GM21390 (cell line): ENCODE measurements at regions not wholly inside any gene's neighbourhood (a gene's known extent, or its start where the extent isn't known, plus 50 kb on each side); places are given as distances from the start of the nearest gene placed in this dataset.

Experiments
- ATAC-seq: cut with Tn5 transposase; IDR thresholded peaks from one replicate; pipeline ENCODE4 v1.9.1; 2021; ENCODE audit not compliant: unreplicated experiment

DNA sequence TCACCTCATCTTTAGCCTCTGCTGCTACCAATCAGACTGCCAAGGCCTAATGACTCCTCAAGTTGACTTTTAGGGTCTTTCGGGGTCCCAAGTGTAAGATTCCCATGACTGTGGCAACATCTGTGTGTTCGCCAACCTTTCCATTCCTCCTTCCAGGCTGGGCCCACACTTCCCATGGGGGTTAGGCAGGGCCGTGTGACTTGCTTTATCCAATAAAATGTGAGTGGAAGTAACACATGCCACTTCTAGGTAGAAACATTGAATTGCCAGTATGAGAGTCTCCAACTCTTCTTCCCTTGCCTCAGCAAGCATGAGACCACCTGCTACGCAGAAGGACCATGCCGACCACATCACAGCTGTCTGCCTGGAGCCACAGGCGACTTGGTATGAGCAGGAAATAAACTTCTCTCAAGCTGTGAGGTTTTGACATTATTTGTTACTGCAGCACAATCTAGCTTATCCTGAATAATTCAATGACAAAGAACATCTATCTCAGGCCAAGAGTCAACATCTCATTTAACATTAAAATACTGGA, 190.4 kb upstream of the IER5L start:
- ATAC-seq: no peak

DNA sequence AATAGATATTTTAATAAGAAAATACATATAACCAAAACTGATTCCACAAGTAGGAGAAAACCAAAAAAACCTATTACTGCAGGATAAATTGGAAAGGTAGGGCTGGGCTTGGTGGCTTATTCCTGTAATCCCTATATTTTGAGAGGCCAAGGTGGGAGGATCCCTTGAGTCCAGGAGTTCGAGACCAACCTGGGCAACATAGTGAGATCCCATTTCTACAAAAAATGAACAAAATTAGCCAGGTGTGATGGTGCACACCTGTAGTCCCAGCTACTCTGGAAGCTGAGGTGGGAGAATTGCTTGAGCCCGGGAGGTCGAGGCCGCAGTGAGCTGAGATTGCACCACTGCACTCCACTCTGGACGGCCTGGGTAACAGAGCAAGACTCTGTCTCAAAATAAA, 189.2 kb upstream of the IER5L start:
- no peak for ATAC-seq

DNA sequence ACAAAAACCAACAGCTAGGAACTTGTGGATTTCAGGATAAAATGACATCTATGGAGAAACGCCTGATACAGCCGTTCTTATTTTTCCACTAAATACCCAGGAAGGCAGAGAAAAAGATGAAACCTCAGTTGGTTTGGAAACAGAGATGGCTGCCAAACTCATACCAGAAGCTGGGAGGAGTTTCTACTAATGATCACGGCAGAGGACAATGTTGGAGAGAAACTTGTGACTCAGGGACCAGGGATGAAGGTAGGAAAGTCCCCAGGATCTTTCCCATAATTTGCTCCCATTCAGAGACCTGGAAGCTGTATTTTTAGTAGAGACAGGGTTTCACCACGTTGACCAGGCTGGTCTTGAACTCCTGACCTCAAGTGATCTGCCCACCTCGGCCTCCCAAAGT, 187.1 kb upstream of the IER5L start:
- ATAC-seq: no peak

- no peak for ATAC-seq
Measured at GRCh38 chr9:129363216-129363873, 185.3 kb upstream of the IER5L start.

DNA sequence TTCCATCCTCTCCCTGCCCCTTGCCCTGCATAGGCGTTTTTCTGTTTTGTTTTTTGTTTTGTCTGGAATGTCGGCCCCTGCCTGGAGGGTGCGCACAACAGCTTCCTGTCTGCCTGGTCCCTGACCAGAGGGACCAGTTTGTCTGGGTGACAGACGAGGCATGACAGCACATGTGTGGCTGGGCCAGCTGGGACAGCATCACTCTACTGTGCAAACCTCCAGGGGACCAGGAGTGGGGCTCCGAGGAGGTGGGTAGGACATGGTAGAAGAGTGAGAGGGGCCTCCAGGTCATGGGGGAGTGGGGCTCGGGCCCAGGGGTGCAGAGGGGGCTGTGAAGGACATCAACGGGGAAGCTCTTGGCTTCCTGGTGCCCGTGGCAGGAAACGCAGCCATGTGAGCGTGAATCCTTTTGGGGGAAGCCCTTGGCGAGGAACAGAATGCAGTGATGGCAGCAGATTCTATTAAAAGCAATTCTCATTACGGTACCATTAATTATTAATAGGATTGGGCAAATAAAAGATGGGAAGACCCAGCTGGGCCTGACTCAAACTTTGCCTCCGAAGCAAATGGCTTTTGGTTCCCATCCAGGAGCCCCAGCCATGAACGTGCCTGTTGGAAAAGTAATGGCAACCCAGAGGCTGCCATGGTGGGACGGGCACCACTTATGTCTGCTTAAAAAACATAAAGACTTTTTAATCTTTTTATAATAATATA, 184.4 kb upstream of the IER5L start:
- no peak for ATAC-seq

DNA sequence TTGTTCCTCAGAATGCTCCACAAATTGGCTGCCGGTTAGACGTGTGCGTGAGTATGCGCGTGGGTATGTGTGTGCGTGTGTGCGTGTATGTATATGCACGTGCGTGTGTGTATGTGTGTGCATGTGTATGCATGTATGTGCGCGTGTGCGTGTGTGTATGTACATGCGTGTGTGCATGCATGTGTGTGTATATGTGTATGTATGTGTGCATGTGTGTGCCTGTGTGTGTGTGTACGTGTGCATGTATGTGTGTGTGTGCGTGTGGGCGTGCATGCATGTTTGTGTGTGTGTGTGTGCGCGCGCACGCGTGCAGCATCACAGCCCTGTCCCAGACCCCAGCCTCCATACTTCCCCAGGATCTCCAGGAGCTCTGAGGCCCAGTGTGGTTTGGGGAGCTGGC, 183.1 kb upstream of the IER5L start:
- ATAC-seq: no peak

GRCh38 chr9:129359916-129360536, 182.0 kb upstream of the IER5L start:
- no peak for ATAC-seq

DNA sequence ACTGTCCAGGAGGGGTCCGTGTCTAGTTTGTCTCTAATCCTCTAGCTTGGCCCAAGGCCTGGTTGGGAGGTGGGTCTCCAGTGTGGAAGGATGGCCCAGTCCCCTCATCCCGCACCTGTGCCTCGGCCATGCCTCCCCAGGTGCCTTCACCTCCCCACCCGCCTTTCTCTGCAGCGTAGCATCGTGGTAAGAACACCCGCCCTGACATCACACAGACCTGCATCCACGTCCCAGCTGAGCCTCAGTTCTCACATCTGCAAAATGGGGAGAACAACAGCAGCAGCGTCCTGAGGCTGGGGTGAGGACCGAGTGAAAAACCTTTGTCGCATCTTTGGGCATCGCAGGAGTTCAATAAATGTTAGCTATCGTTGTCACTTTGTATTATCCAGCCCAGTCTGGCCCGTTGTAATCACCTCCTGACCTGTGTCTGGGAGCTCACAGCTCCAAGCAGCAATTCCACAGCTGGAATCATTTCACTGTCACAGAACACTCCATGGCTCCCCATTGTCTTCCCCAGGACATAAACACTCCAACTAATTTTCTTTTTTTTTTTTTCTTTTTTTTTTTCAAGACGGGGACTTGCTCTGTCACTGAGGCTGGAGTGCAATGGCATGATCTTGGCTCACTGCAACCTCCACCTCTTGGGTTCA, 181.2 kb upstream of the IER5L start:
- no peak for ATAC-seq

GRCh38 chr9:129358621-129359154, 180.6 kb upstream of the IER5L start:
- no peak for ATAC-seq

GRCh38 chr9:129357773-129358245, 179.7 kb upstream of the IER5L start:
- ATAC-seq: no peak

GRCh38 chr9:129356871-129357772, 179.1 kb upstream of the IER5L start:
- ATAC-seq: no peak

- ATAC-seq: no peak
Measured at GRCh38 chr9:129355631-129356030, 177.6 kb upstream of the IER5L start.

GRCh38 chr9:129354498-129354897, 176.4 kb upstream of the IER5L start:
- ATAC-seq: no peak

DNA sequence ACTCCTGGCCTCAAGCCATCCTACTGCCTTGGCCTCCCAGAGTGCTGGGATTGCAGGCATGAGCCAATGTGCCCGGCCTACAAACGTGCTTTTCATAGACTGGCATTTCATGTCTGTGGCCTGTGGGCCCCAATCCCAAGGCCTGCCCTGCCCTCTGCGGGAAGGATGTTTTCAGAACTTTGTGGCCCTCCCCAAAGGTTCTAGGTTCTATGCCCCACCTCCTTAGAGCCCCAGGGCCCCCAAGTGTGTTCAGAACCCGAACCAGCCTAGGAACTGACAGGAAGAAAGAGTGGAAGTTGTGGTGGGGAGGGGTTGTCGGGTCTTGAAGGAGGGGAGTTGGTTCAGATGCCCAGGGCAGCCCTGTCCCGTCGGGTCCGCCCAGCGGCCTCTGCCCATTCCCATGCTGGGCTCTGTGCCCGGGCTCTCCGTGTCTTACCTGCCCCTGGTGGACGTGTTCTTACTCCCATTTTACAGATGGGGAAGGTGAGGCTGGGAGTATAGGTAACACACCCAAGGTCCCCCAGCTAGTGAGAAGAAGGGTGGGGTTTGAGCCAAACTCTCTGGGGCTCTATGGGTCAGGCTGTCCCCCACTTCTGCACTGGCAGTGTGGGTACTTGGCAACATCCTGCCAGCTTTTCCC, 175.8 kb upstream of the IER5L start:
- no peak for ATAC-seq

DNA sequence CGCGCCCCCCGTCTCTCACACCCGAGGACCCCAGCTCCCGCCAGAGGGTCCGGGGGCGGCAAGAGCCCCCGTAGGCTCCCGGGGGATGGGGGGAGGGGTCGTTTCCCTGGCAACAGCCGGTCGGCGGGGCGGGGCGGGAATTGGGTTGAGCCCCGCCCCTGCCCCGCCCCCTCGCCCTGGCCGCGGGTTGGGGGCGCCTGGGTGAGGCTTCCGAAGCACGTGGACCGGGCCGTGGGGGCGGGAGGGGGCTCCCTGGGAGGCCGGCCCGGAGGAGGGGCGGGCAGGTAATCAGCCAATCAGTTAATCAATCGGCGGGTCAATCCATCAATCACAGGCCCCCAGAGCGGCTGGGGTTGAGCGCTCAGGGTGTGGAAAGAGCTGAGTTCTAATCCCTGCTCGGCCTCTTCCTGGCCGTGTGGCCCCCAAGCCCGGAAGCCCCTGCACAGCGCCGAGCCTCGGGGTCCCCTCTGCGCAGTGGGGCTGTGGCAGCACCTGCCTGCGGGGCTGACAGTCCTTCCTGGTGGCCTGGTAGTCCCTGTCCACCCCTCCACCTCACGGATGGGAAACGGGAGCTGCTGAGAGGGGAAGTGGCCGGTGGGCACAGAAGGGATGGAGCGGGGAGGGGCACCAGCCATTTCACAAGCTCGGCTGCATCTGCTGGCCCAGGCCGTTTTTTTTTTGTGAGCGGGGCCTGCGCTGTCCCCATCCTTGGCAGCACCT, 174.2 kb upstream of the IER5L start:
- ATAC-seq: no peak

DNA sequence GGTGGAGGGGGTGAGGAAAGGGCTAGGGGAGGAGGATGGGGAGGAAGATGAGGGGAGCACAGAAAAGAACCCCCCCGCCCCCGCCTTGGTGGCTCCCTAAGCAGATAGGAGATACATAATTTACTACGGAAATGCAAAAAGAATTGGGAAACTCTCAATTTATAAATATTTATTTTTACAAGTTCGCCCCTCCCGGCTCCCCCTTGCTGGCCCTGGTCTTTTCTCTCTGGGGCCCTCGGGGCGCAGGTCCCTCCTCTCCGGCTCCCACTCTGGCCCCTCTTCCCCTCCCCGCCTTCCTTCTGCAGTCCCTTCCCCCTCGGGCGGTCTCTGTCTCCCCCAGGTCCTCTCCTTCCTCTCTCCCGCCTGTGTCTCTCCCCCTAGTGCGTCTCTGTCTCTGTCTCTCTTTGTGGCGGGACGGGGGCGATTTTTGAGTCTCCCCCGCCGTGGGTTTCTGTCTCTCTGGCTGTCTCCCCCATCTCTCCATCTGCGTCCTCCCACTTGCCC, 173.6 kb upstream of the IER5L start:
- no peak for ATAC-seq

- no peak for ATAC-seq
Measured at GRCh38 chr9:129351058-129351641, 173.1 kb upstream of the IER5L start.

DNA sequence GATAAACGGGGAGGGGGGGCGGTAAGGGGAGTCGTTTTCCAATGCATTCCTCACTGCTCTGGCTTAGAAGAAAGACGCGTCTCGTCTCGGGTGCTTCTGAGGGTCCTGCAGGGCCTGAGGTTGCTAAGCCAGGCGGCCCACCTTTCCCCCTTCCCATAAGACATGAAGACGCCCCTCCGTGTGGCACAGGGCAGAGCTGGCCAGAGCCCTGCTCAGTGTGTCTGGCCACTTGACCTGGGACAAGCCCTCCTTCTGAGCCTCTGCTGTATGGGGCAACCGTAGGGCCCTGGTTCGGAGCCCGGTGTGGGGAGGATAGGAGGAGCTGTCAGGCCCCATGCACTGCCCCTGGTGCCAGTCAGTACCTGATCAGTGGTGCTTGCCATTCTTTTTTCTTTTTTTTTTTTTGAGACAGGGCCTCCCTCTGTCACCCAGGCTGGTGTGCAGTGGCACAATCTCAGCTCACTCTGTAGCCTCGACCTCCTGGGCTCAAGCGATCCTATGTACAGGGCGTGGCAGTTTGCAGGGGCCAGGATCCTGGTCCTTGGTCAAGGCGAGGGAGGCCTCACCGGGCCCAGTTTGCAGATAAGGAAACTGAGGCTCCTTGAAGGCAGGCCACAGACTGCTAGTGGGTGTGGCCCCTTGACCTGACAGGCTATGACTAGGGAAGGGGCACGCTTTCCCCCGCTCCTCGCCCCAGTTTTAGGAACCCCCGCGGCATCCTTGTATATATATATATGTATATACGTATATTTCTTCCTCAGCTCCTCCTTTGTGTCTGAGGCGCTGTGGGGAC, 172.3 kb upstream of the IER5L start:
- ATAC-seq: no peak
